MM.1S (cell line): ENCODE measurements at regions not wholly inside any gene's neighbourhood (a gene's known extent, or its start where the extent isn't known, plus 50 kb on each side); places are given as distances from the start of the nearest gene placed in this dataset.

Experiments
- DNase-seq: peaks from one replicate; pipeline ENCODE4 v3.0.0-alpha.2; 2015
- H2AFZ ChIP-seq: fragments of 300-600 bp; sonication (generic); 2 replicates; pipeline ENCODE4 v1.6.0; 2016; ENCODE audit warnings: antibody characterized with exemption, low read length
- H3F3A ChIP-seq: fragments of 300-600 bp; sonication (generic); 2 replicates; pipeline ENCODE4 v1.6.1; 2016; ENCODE audit warnings: mild to moderate bottlenecking, antibody characterized with exemption, low read length, moderate library complexity, mixed read lengths; ENCODE audit not compliant: insufficient read depth
- H3K27ac ChIP-seq: fragments of 300-600 bp; sonication (generic); 2 replicates; pipeline ENCODE4 v1.5.1; 2016; ENCODE audit warnings: mild to moderate bottlenecking, low read length
- H3K27me3 ChIP-seq: fragments of 300-600 bp; sonication (generic); replicated peaks from 2 replicates; pipeline ENCODE4 v1.6.0; 2016; ENCODE audit warnings: low read length; ENCODE audit not compliant: insufficient read depth
- H3K36me3 ChIP-seq: fragments of 300-600 bp; sonication (generic); replicated peaks from 2 replicates; pipeline ENCODE4 v1.6.1; 2016; ENCODE audit warnings: mild to moderate bottlenecking, low read length, mixed read lengths; ENCODE audit not compliant: insufficient read depth
- H3K4me1 ChIP-seq: fragments of 300-600 bp; sonication (generic); 2 replicates; pipeline ENCODE4 v1.6.1; 2016; ENCODE audit warnings: low read length, mixed read lengths
- H3K4me2 ChIP-seq: fragments of 300-600 bp; sonication (generic); 2 replicates; pipeline ENCODE4 v1.6.0; 2016; ENCODE audit warnings: low read depth, low read length
- H3K4me3 ChIP-seq: fragments of 300-600 bp; sonication (generic); 2 replicates; pipeline ENCODE4 v1.5.1; 2016; ENCODE audit warnings: low read length, mixed read lengths
- H3K79me2 ChIP-seq: fragments of 300-600 bp; sonication (generic); 2 replicates; pipeline ENCODE4 v1.6.1; 2016; ENCODE audit warnings: mixed run types, low read length, mixed read lengths
- H3K9ac ChIP-seq: fragments of 300-600 bp; sonication (generic); 2 replicates; pipeline ENCODE4 v1.6.1; 2016; ENCODE audit warnings: low read length, mixed read lengths
- H3K9me2 ChIP-seq: fragments of 300-600 bp; sonication (generic); replicated peaks from 2 replicates; pipeline ENCODE4 v1.6.1; 2016; ENCODE audit warnings: mild to moderate bottlenecking, low read length, mixed read lengths; ENCODE audit not compliant: insufficient read depth
- H3K9me3 ChIP-seq: fragments of 300-600 bp; sonication (generic); replicated peaks from 2 replicates; pipeline ENCODE4 v1.6.1; 2016; ENCODE audit warnings: mild to moderate bottlenecking, low read length, mixed read lengths; ENCODE audit not compliant: insufficient read depth
- H4K20me1 ChIP-seq: fragments of 300-600 bp; sonication (generic); 2 replicates; pipeline ENCODE4 v1.6.1; 2016; ENCODE audit warnings: mild to moderate bottlenecking, low read length, moderate library complexity, mixed read lengths; ENCODE audit not compliant: insufficient read depth
- CTCF ChIP-seq: fragments of 300-600 bp; sonication (generic); IDR thresholded peaks from 2 replicates; pipeline ENCODE4 v1.5.1; 2016; ENCODE audit warnings: antibody characterized with exemption, low read length, mixed read lengths
- EZH2 ChIP-seq: fragments of 300-600 bp; sonication (generic); optimal IDR thresholded peaks from 2 replicates; pipeline ENCODE3; 2017; ENCODE audit warnings: low read depth, mild to moderate bottlenecking, antibody characterized with exemption, low read length, mixed read lengths
- EZH2phosphoT487 ChIP-seq: fragments of 300-600 bp; sonication (generic); IDR thresholded peaks from 2 replicates; pipeline ENCODE4 v1.6.1; 2018; ENCODE audit warnings: antibody characterized with exemption, low read length

- Histone ChIP-seq H3K9me3 (no peaks in the 10 kb centered on the region), H2AFZ (no peak overlapping the region), H3K9ac (no peak overlapping the region), H3K9me2 (no peaks in the 10 kb centered on the region), H3F3A (no peaks in the 10 kb centered on the region), H3K27me3 (no peaks in the 10 kb centered on the region), H3K4me3 (no peak overlapping the region), H3K36me3 (no peaks in the 10 kb centered on the region), H4K20me1 (no peaks in the 10 kb centered on the region), H3K79me2 (no peaks in the 10 kb centered on the region), H3K4me1 (no peaks in the 10 kb centered on the region), H3K4me2 (no peak overlapping the region), H3K27ac (no peak overlapping the region)
- no peak for DNase-seq
- TF ChIP-seq EZH2 (no peak), EZH2phosphoT487 (no peak), CTCF (no peak)
Observed at GRCh38 chr16:54412777-54413455, 126.3 kb upstream of the IRX3 start.

DNA sequence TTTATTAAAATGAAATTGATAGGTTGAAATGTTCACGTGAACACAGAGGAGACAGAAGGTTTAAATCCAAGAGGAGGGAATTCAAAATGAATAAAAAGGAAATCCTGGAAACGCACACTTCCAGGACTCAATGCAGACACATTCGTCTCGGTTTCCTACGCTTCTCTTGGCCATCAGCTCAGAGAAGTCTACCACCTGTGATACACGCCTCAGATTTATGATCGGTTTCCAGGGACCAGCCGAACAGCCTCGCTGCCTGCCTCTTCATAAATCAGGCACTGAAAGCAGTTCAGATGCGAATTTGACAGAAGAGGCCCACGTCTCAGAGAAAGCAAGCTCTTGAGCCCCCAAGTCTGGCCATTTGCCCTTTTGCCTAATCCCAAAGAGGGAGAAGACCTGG is 125.5 kb upstream of the IRX3 start:
- TF ChIP-seq EZH2 = no peak
- TF ChIP-seq EZH2phosphoT487 = no peak
- no peak for TF ChIP-seq CTCF
- no peaks in the 10 kb centered on the region for H3F3A ChIP-seq
- no peaks in the 10 kb centered on the region for H3K79me2 ChIP-seq

DNA sequence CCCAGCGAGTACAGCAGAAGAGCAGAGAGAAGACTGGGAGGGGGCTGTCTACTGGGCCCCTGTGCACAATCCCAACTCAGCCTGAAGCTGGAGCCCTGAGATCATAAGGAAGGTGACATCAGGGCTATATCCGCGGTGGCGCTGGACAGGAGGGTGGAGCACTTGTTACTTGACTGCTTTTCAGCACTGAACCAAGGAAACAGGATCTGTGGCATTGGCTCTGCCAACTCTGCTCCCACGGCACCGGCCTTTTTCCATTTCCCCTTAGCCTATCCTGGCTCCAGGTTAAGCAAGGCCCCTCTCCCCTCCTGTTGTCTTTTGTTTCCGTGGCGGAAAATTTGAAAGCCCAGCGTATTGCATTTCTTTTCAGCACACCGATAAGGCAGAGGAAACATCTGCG is 125.0 kb upstream of the IRX3 start:
- Histone ChIP-seq H4K20me1 (no peaks in the 10 kb centered on the region), H3K4me3 (no peak overlapping the region), H3K9me3 (no peaks in the 10 kb centered on the region), H3K4me2 (no peak overlapping the region), H3K27me3 (no peaks in the 10 kb centered on the region), H3K79me2 (no peaks in the 10 kb centered on the region), H3K9me2 (no peaks in the 10 kb centered on the region), H3K36me3 (no peaks in the 10 kb centered on the region), H3K4me1 (no peaks in the 10 kb centered on the region), H3K27ac (no peak overlapping the region), H3K9ac (no peak overlapping the region), H2AFZ (no peak overlapping the region), H3F3A (no peaks in the 10 kb centered on the region)
- DNase-seq = no peak
- TF ChIP-seq EZH2phosphoT487 (no peak), CTCF (no peak), EZH2 (no peak)

More for the DNA sequence above, 125.5 kb upstream of the IRX3 start:
- H3K4me1 ChIP-seq = no peaks in the 10 kb centered on the region
- H2AFZ ChIP-seq = no peak overlapping the region
- H3K27me3 ChIP-seq = no peaks in the 10 kb centered on the region
- no peak for DNase-seq
- no peaks in the 10 kb centered on the region for H3K36me3 ChIP-seq
- no peaks in the 10 kb centered on the region for H4K20me1 ChIP-seq
- H3K9me3 ChIP-seq = no peaks in the 10 kb centered on the region
- H3K27ac ChIP-seq = no peak overlapping the region
- no peak overlapping the region for H3K4me3 ChIP-seq
- H3K9me2 ChIP-seq = no peaks in the 10 kb centered on the region
- no peak overlapping the region for H3K4me2 ChIP-seq
- no peak overlapping the region for H3K9ac ChIP-seq
